ENCODE measurements at regions not wholly inside any gene's neighbourhood (a gene's known extent, or its start where the extent isn't known, plus 50 kb on each side); places are given as distances from the start of the nearest gene placed in this dataset.

- Histone ChIP-seq H3K36me3 (ENCODE audit: control insufficient read depth in 2 of 2, insufficient read depth in 2 of 2, low read length in 2 of 2) (no peaks in the 10 kb centered on the region), H3K27me3 (ENCODE audit: control insufficient read depth in 2 of 2, insufficient read depth in 2 of 2, low read length in 2 of 2) (no peaks in the 10 kb centered on the region), H3K27ac (ENCODE audit: low read depth in 2 of 2, low read length in 2 of 2) (no peak overlapping the region), H3K9ac (ENCODE audit: low read depth in 1 of 2, low read length in 2 of 2) (no peak overlapping the region), H3K4me3 (ENCODE audit: low read length in 2 of 2) (no peak overlapping the region), H3K9me3 (ENCODE audit: control insufficient read depth in 2 of 2, low read length in 2 of 2) (no peaks in the 10 kb centered on the region), H3K4me1 (ENCODE audit: control insufficient read depth in 2 of 2, insufficient read depth in 2 of 2, low read length in 2 of 2) (no peaks in the 10 kb centered on the region)
Observed at GRCh38 chr13:34864671-34865070, 77.4 kb upstream of the NBEA start.

DNA sequence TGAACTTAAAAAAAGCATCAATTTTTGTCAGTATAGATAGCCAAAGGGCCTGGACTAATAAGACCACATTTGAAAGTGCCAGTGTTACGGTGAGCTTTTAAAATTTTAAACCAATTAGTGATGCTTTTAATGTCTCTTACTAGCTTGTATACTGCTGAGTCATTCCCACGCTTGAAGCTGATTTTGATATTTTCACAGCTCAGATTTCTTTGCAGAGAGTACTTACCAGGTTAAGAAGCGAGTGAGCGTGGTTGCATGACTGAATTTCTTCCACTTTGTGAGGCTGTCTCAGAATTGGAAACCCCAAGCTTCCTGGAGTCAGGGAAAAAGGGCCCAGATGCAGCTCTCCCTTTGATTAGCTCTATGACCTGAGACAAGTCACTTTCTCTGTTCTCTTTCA, 74.5 kb upstream of the NBEA start:
- Histone ChIP-seq H3K4me3 (ENCODE audit: low read length in 2 of 2) (no peak overlapping the region), H3K27ac (ENCODE audit: low read depth in 2 of 2, low read length in 2 of 2) (no peak overlapping the region), H3K9ac (ENCODE audit: low read depth in 1 of 2, low read length in 2 of 2) (no peak overlapping the region), H3K27me3 (ENCODE audit: control insufficient read depth in 2 of 2, insufficient read depth in 2 of 2, low read length in 2 of 2) (no peaks in the 10 kb centered on the region), H3K9me3 (ENCODE audit: control insufficient read depth in 2 of 2, low read length in 2 of 2) (no peaks in the 10 kb centered on the region), H3K4me1 (ENCODE audit: control insufficient read depth in 2 of 2, insufficient read depth in 2 of 2, low read length in 2 of 2) (no peaks in the 10 kb centered on the region), H3K36me3 (ENCODE audit: control insufficient read depth in 2 of 2, insufficient read depth in 2 of 2, low read length in 2 of 2) (no peaks in the 10 kb centered on the region)

DNA sequence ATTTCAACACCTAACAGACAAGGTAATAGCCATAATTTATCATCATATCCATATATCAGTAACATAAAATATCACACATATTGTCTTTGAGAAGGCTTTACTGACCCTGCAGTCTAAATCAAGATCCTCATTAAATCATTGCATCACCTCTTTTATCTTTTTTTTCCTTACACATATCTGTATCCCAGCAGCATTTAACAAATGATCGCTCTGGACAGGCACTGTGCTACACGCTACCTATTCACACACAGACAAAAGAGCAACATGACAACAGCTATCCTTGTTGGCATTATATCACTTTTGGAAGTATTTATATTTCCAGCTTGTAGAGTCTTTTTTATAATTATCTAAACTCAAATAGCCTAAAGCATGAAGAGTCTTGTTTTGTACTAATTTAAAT, 73.3 kb upstream of the NBEA start:
- Histone ChIP-seq H3K36me3 (ENCODE audit: control insufficient read depth in 2 of 2, insufficient read depth in 2 of 2, low read length in 2 of 2) (no peaks in the 10 kb centered on the region), H3K27ac (ENCODE audit: low read depth in 2 of 2, low read length in 2 of 2) (no peak overlapping the region), H3K9ac (ENCODE audit: low read depth in 1 of 2, low read length in 2 of 2) (no peak overlapping the region), H3K9me3 (ENCODE audit: control insufficient read depth in 2 of 2, low read length in 2 of 2) (no peaks in the 10 kb centered on the region), H3K4me1 (ENCODE audit: control insufficient read depth in 2 of 2, insufficient read depth in 2 of 2, low read length in 2 of 2) (no peaks in the 10 kb centered on the region), H3K27me3 (ENCODE audit: control insufficient read depth in 2 of 2, insufficient read depth in 2 of 2, low read length in 2 of 2) (no peaks in the 10 kb centered on the region), H3K4me3 (ENCODE audit: low read length in 2 of 2) (no peak overlapping the region)

- H3K4me3 ChIP-seq (ENCODE audit: low read length in 2 of 2): no peak overlapping the region
- no peak overlapping the region for H3K27ac ChIP-seq (ENCODE audit: low read depth in 2 of 2, low read length in 2 of 2)
- H3K27me3 ChIP-seq (ENCODE audit: control insufficient read depth in 2 of 2, insufficient read depth in 2 of 2, low read length in 2 of 2): no peaks in the 10 kb centered on the region
- H3K9ac ChIP-seq (ENCODE audit: low read depth in 1 of 2, low read length in 2 of 2): no peak overlapping the region
- H3K4me1 ChIP-seq (ENCODE audit: control insufficient read depth in 2 of 2, insufficient read depth in 2 of 2, low read length in 2 of 2): no peaks in the 10 kb centered on the region
- no peaks in the 10 kb centered on the region for H3K9me3 ChIP-seq (ENCODE audit: control insufficient read depth in 2 of 2, low read length in 2 of 2)
- H3K36me3 ChIP-seq (ENCODE audit: control insufficient read depth in 2 of 2, insufficient read depth in 2 of 2, low read length in 2 of 2): no peaks in the 10 kb centered on the region
Observed at GRCh38 chr13:34869696-34870095, 72.4 kb upstream of the NBEA start.

- H3K36me3 ChIP-seq (ENCODE audit: control insufficient read depth in 2 of 2, insufficient read depth in 2 of 2, low read length in 2 of 2): no peaks in the 10 kb centered on the region
- H3K9ac ChIP-seq (ENCODE audit: low read depth in 1 of 2, low read length in 2 of 2): no peak overlapping the region
- no peak overlapping the region for H3K4me3 ChIP-seq (ENCODE audit: low read length in 2 of 2)
- H3K4me1 ChIP-seq (ENCODE audit: control insufficient read depth in 2 of 2, insufficient read depth in 2 of 2, low read length in 2 of 2): no peaks in the 10 kb centered on the region
- H3K27ac ChIP-seq (ENCODE audit: low read depth in 2 of 2, low read length in 2 of 2): no peak overlapping the region
- no peaks in the 10 kb centered on the region for H3K9me3 ChIP-seq (ENCODE audit: control insufficient read depth in 2 of 2, low read length in 2 of 2)
- H3K27me3 ChIP-seq (ENCODE audit: control insufficient read depth in 2 of 2, insufficient read depth in 2 of 2, low read length in 2 of 2): no peaks in the 10 kb centered on the region
Observed at GRCh38 chr13:34878329-34878728, 63.7 kb upstream of the NBEA start.

- Histone ChIP-seq H3K27me3 (ENCODE audit: control insufficient read depth in 2 of 2, insufficient read depth in 2 of 2, low read length in 2 of 2) (no peaks in the 10 kb centered on the region), H3K9me3 (ENCODE audit: control insufficient read depth in 2 of 2, low read length in 2 of 2) (no peaks in the 10 kb centered on the region), H3K9ac (ENCODE audit: low read depth in 1 of 2, low read length in 2 of 2) (no peak overlapping the region), H3K4me3 (ENCODE audit: low read length in 2 of 2) (no peak overlapping the region), H3K36me3 (ENCODE audit: control insufficient read depth in 2 of 2, insufficient read depth in 2 of 2, low read length in 2 of 2) (no peaks in the 10 kb centered on the region), H3K4me1 (ENCODE audit: control insufficient read depth in 2 of 2, insufficient read depth in 2 of 2, low read length in 2 of 2) (no peaks in the 10 kb centered on the region), H3K27ac (ENCODE audit: low read depth in 2 of 2, low read length in 2 of 2) (no peak overlapping the region)
Observed at GRCh38 chr13:34879851-34880250, 62.2 kb upstream of the NBEA start.

GRCh38 chr13:34881494-34881893, 60.6 kb upstream of the NBEA start:
- Histone ChIP-seq H3K9ac (ENCODE audit: low read depth in 1 of 2, low read length in 2 of 2) (no peak overlapping the region), H3K4me3 (ENCODE audit: low read length in 2 of 2) (no peak overlapping the region), H3K9me3 (ENCODE audit: control insufficient read depth in 2 of 2, low read length in 2 of 2) (no peaks in the 10 kb centered on the region), H3K27ac (ENCODE audit: low read depth in 2 of 2, low read length in 2 of 2) (no peak overlapping the region), H3K27me3 (ENCODE audit: control insufficient read depth in 2 of 2, insufficient read depth in 2 of 2, low read length in 2 of 2) (no peaks in the 10 kb centered on the region), H3K36me3 (ENCODE audit: control insufficient read depth in 2 of 2, insufficient read depth in 2 of 2, low read length in 2 of 2) (no peaks in the 10 kb centered on the region), H3K4me1 (ENCODE audit: control insufficient read depth in 2 of 2, insufficient read depth in 2 of 2, low read length in 2 of 2) (no peaks in the 10 kb centered on the region)

- no peaks in the 10 kb centered on the region for H3K36me3 ChIP-seq (ENCODE audit: control insufficient read depth in 2 of 2, insufficient read depth in 2 of 2, low read length in 2 of 2)
- no peak overlapping the region for H3K9ac ChIP-seq (ENCODE audit: low read depth in 1 of 2, low read length in 2 of 2)
- no peaks in the 10 kb centered on the region for H3K9me3 ChIP-seq (ENCODE audit: control insufficient read depth in 2 of 2, low read length in 2 of 2)
- H3K4me1 ChIP-seq (ENCODE audit: control insufficient read depth in 2 of 2, insufficient read depth in 2 of 2, low read length in 2 of 2): no peaks in the 10 kb centered on the region
- no peaks in the 10 kb centered on the region for H3K27me3 ChIP-seq (ENCODE audit: control insufficient read depth in 2 of 2, insufficient read depth in 2 of 2, low read length in 2 of 2)
- H3K4me3 ChIP-seq (ENCODE audit: low read length in 2 of 2): no peak overlapping the region
- H3K27ac ChIP-seq (ENCODE audit: low read depth in 2 of 2, low read length in 2 of 2): no peak overlapping the region
Observed at GRCh38 chr13:34883396-34883795, 58.7 kb upstream of the NBEA start.

- no peaks in the 10 kb centered on the region for H3K4me1 ChIP-seq (ENCODE audit: control insufficient read depth in 2 of 2, insufficient read depth in 2 of 2, low read length in 2 of 2)
- no peaks in the 10 kb centered on the region for H3K27me3 ChIP-seq (ENCODE audit: control insufficient read depth in 2 of 2, insufficient read depth in 2 of 2, low read length in 2 of 2)
- no peak overlapping the region for H3K9ac ChIP-seq (ENCODE audit: low read depth in 1 of 2, low read length in 2 of 2)
- no peaks in the 10 kb centered on the region for H3K9me3 ChIP-seq (ENCODE audit: control insufficient read depth in 2 of 2, low read length in 2 of 2)
- no peak overlapping the region for H3K4me3 ChIP-seq (ENCODE audit: low read length in 2 of 2)
- H3K27ac ChIP-seq (ENCODE audit: low read depth in 2 of 2, low read length in 2 of 2): no peak overlapping the region
- H3K36me3 ChIP-seq (ENCODE audit: control insufficient read depth in 2 of 2, insufficient read depth in 2 of 2, low read length in 2 of 2): no peaks in the 10 kb centered on the region
Observed at GRCh38 chr13:34884366-34884765, 57.7 kb upstream of the NBEA start.

- Histone ChIP-seq H3K36me3 (ENCODE audit: control insufficient read depth in 2 of 2, insufficient read depth in 2 of 2, low read length in 2 of 2) (no peaks in the 10 kb centered on the region), H3K4me3 (ENCODE audit: low read length in 2 of 2) (no peak overlapping the region), H3K27ac (ENCODE audit: low read depth in 2 of 2, low read length in 2 of 2) (no peak overlapping the region), H3K27me3 (ENCODE audit: control insufficient read depth in 2 of 2, insufficient read depth in 2 of 2, low read length in 2 of 2) (no peaks in the 10 kb centered on the region), H3K4me1 (ENCODE audit: control insufficient read depth in 2 of 2, insufficient read depth in 2 of 2, low read length in 2 of 2) (no peaks in the 10 kb centered on the region), H3K9ac (ENCODE audit: low read depth in 1 of 2, low read length in 2 of 2) (no peak overlapping the region), H3K9me3 (ENCODE audit: control insufficient read depth in 2 of 2, low read length in 2 of 2) (no peaks in the 10 kb centered on the region)
Observed at GRCh38 chr13:34886121-34886875, 55.8 kb upstream of the NBEA start.

DNA sequence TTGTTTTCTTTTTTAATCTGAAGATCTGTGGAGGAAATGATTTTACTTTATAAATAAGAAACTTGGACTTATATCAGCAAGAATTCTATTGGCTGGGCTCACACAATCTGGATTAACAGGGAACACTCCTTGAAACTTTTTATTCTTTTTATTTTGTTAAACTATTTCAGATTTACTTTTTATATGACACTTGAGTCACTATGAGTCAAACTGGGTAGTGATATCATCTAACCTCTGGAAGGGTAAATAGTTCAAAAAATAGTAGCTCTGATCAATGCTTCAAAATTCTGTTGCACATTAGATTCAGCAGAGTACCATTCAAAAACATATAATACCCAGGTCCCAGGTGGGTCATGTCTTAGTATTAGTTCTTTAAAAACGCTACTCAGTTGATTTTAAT, 55.1 kb upstream of the NBEA start:
- Histone ChIP-seq H3K9me3 (ENCODE audit: control insufficient read depth in 2 of 2, low read length in 2 of 2) (no peaks in the 10 kb centered on the region), H3K36me3 (ENCODE audit: control insufficient read depth in 2 of 2, insufficient read depth in 2 of 2, low read length in 2 of 2) (no peaks in the 10 kb centered on the region), H3K4me3 (ENCODE audit: low read length in 2 of 2) (no peak overlapping the region), H3K9ac (ENCODE audit: low read depth in 1 of 2, low read length in 2 of 2) (no peak overlapping the region), H3K27ac (ENCODE audit: low read depth in 2 of 2, low read length in 2 of 2) (no peak overlapping the region), H3K4me1 (ENCODE audit: control insufficient read depth in 2 of 2, insufficient read depth in 2 of 2, low read length in 2 of 2) (no peaks in the 10 kb centered on the region), H3K27me3 (ENCODE audit: control insufficient read depth in 2 of 2, insufficient read depth in 2 of 2, low read length in 2 of 2) (no peaks in the 10 kb centered on the region)

Data from mucosa of rectum (tissue), 2 donors.